CMK (cell line): ENCODE measurements at regions not wholly inside any gene's neighbourhood (a gene's known extent, or its start where the extent isn't known, plus 50 kb on each side); places are given as distances from the start of the nearest gene placed in this dataset.
"Not testable (repeated sequence)": the region's sequence is repeated elsewhere in the genome, so short reads cannot be mapped to it uniquely, and the experiment has no call there.

ENCODE experiments used
- DNase-seq: peaks from one replicate; pipeline ENCODE4 v3.0.0-alpha.2; 2010; ENCODE audit warnings: low read depth

GRCh38 chr2:147416099-147416498 lies 428.7 kb upstream of the ACVR2A start:
- no peak for DNase-seq

GRCh38 chr2:147414656-147415055 lies 430.2 kb upstream of the ACVR2A start:
- not testable (repeated sequence) for DNase-seq

- no peak for DNase-seq
These were observed 436.5 kb upstream of the ACVR2A start for GRCh38 chr2:147408357-147408756.

- DNase-seq: no peak
These were observed 439.2 kb upstream of the ACVR2A start for GRCh38 chr2:147405651-147406050.

- no peak for DNase-seq
These were observed 445.8 kb upstream of the ACVR2A start for GRCh38 chr2:147398996-147399395.

- no peak for DNase-seq
These were observed 446.5 kb upstream of the ACVR2A start for GRCh38 chr2:147398301-147398700.

- DNase-seq: no peak
These were observed 447.9 kb upstream of the ACVR2A start for GRCh38 chr2:147396890-147397289.

- no peak for DNase-seq
These were observed 450.5 kb upstream of the ACVR2A start for GRCh38 chr2:147394179-147394790.

- DNase-seq: no peak
These were observed 452.6 kb upstream of the ACVR2A start for GRCh38 chr2:147392180-147392579.

- DNase-seq: no peak
These were observed 454.4 kb upstream of the ACVR2A start for GRCh38 chr2:147390475-147390874.

GRCh38 chr2:147389218-147389617 lies 455.6 kb upstream of the ACVR2A start:
- DNase-seq: no peak

GRCh38 chr2:147388217-147388616 lies 456.6 kb upstream of the ACVR2A start:
- no peak for DNase-seq

- no peak for DNase-seq
These were observed 458.5 kb upstream of the ACVR2A start for GRCh38 chr2:147386284-147386683.

- no peak for DNase-seq
These were observed 459.2 kb upstream of the ACVR2A start for GRCh38 chr2:147385600-147385999.

- no peak for DNase-seq
These were observed 460.2 kb upstream of the ACVR2A start for GRCh38 chr2:147384659-147385058.

- DNase-seq: no peak
These were observed 462.4 kb upstream of the ACVR2A start for GRCh38 chr2:147382322-147382948.

- no peak for DNase-seq
These were observed 466.4 kb upstream of the ACVR2A start for GRCh38 chr2:147378403-147378802.

- DNase-seq: no peak
These were observed 469.8 kb upstream of the ACVR2A start for GRCh38 chr2:147375073-147375472.

- no peak for DNase-seq
These were observed 470.4 kb upstream of the ACVR2A start for GRCh38 chr2:147374423-147374811.

- no peak for DNase-seq
These were observed 470.9 kb upstream of the ACVR2A start for GRCh38 chr2:147373800-147374422.

GRCh38 chr2:147368306-147368705 lies 476.5 kb upstream of the ACVR2A start:
- DNase-seq: no peak

GRCh38 chr2:147366279-147366678 lies 478.6 kb upstream of the ACVR2A start:
- DNase-seq: no peak

- no peak for DNase-seq
These were observed 479.2 kb upstream of the ACVR2A start for GRCh38 chr2:147365622-147366021.

GRCh38 chr2:147364597-147364996 lies 480.2 kb upstream of the ACVR2A start:
- no peak for DNase-seq
